ENCODE measurements at regions not wholly inside any gene's neighbourhood (a gene's known extent, or its start where the extent isn't known, plus 50 kb on each side); places are given as distances from the start of the nearest gene placed in this dataset.

GRCh38 chr12:73225941-73226340 is 953.8 kb downstream of the TRHDE start:
- TF ChIP-seq CTCF (IDR thresholded peaks at IDR 0.05; ENCODE audit: poor library complexity) (no peak), EZH2 (IDR thresholded peaks at IDR 0.05; ENCODE audit: borderline replicate concordance) (no peak), EZH2phosphoT487 (IDR thresholded peaks at IDR 0.05; ENCODE audit: low read depth, severe bottlenecking, unreplicated experiment) (no peak)

Data from hepatocyte (in vitro differentiated cells).